SHP77 treated with DMSO at 0.1 percent for 48 hours (cell line): ENCODE measurements at regions not wholly inside any gene's neighbourhood (a gene's known extent, or its start where the extent isn't known, plus 50 kb on each side); places are given as distances from the start of the nearest gene placed in this dataset.
"Not testable (repeated sequence)": the region's sequence is repeated elsewhere in the genome, so short reads cannot be mapped to it uniquely, and the experiment has no call there.

Experiments used
- DNase-seq: peaks from one replicate; lab custom pipeline; 2025; lab: John Stamatoyannopoulos, UW

GRCh38 chr13:110811008-110811720 is 97.7 kb downstream of the ING1 start:
- DNase-seq: no peak

GRCh38 chr13:110811771-110812120 is 98.2 kb downstream of the ING1 start:
- no peak for DNase-seq

GRCh38 chr13:110812121-110812868 is 98.8 kb downstream of the ING1 start:
- no peak for DNase-seq

- DNase-seq: no peak
These were observed 99.6 kb downstream of the ING1 start for GRCh38 chr13:110812869-110813645.

- DNase-seq: no peak
These were observed 100.4 kb downstream of the ING1 start for GRCh38 chr13:110813646-110814624.

GRCh38 chr13:110815471-110816204 is 99.2 kb downstream of the ANKRD10 start:
- DNase-seq: peak; percentile 76

- DNase-seq: no peak
These were observed 98.4 kb downstream of the ANKRD10 start for GRCh38 chr13:110816500-110816899.

GRCh38 chr13:110817143-110817542 is 97.7 kb downstream of the ANKRD10 start:
- no peak for DNase-seq

GRCh38 chr13:110818747-110819146 is 96.1 kb downstream of the ANKRD10 start:
- no peak for DNase-seq

- DNase-seq: peak; percentile 86
These were observed 95.5 kb downstream of the ANKRD10 start for GRCh38 chr13:110819203-110820014.

GRCh38 chr13:110820322-110820721 is 94.5 kb downstream of the ANKRD10 start:
- DNase-seq: peak; percentile 94

GRCh38 chr13:110821837-110822668 is 92.8 kb downstream of the ANKRD10 start:
- not testable (repeated sequence) for DNase-seq

GRCh38 chr13:110822669-110822945 is 92.3 kb downstream of the ANKRD10 start:
- no peak for DNase-seq

GRCh38 chr13:110824702-110825300 is 90.1 kb downstream of the ANKRD10 start:
- no peak for DNase-seq

GRCh38 chr13:110825516-110825915 is 89.4 kb downstream of the ANKRD10 start:
- DNase-seq: no peak

- DNase-seq: no peak
These were observed 88.8 kb downstream of the ANKRD10 start for GRCh38 chr13:110826101-110826500.

GRCh38 chr13:110826861-110827672 is 87.8 kb downstream of the ANKRD10 start:
- DNase-seq: no peak
